Cardiac fibroblast (primary cell): ENCODE measurements at regions not wholly inside any gene's neighbourhood (a gene's known extent, or its start where the extent isn't known, plus 50 kb on each side); places are given as distances from the start of the nearest gene placed in this dataset.

Experiments used
- DNase-seq, 2 donors: peaks; one replicate each; pipeline versions ENCODE4 v3.0.0 to v3.0.0-alpha.2; 2010; ENCODE audit warnings: low read depth in 2 of 2
- H3K4me3 ChIP-seq, 2 donors: replicated peaks in 1 of 2; 1 replicate in 1 of 2; 2 replicates in 1 of 2; pipeline ENCODE4 v1.5.1; 2011; ENCODE audit warnings: low read depth in 2 of 2, low read length in 2 of 2, mild to moderate bottlenecking in 2 of 2, moderate library complexity in 1 of 2
- CTCF ChIP-seq: IDR thresholded peaks from one replicate; pipeline ENCODE4 v1.5.1; 2011; ENCODE audit warnings: low read depth, mild to moderate bottlenecking, low read length, inconsistent platforms

- no peak for TF ChIP-seq CTCF
- no peak for DNase-seq
- H3K4me3 ChIP-seq = no peak overlapping the region
Measured at GRCh38 chr13:67758975-67759374, 528.8 kb upstream of the PCDH9 start.

GRCh38 chr13:67754012-67754411, 523.9 kb upstream of the PCDH9 start:
- H3K4me3 ChIP-seq = no peak overlapping the region
- no peak for TF ChIP-seq CTCF
- DNase-seq = no peak

GRCh38 chr13:67752759-67753158, 522.6 kb upstream of the PCDH9 start:
- no peak for TF ChIP-seq CTCF
- DNase-seq = no peak
- H3K4me3 ChIP-seq = no peak overlapping the region

- H3K4me3 ChIP-seq = no peak overlapping the region
- DNase-seq = no peak
- no peak for TF ChIP-seq CTCF
Measured at GRCh38 chr13:67742478-67742877, 512.3 kb upstream of the PCDH9 start.

DNA sequence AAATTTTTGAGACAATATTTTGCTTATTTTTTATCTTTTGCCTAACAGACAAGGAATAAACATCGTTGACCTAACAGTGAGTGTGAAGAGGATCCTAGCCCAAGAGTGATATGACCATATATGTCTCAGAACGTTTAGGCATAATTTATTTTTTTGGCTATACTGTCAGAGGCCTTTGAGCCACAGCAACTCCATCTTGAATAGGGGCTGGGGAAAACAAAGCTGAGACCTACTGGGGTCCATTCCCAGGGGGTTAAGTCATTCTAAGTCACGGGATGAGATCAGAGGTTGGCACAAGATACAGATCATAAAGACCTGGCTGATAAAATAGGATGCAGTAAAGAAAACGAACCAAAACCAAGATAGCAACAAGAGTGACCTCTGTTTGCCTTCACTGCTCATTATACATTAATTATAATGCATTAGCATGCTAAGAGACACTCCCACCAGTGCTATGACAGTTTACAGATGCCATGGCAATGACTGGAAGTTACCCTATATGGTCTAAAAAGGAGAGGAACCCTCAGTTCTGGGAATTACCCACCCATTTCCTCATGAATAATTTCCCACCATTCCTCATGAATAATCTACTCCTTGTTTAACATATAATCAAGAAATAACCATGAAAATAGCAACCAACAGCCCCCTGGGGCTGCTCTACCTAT, 510.9 kb upstream of the PCDH9 start:
- TF ChIP-seq CTCF = no peak
- no peak for DNase-seq
- no peak overlapping the region for H3K4me3 ChIP-seq

DNA sequence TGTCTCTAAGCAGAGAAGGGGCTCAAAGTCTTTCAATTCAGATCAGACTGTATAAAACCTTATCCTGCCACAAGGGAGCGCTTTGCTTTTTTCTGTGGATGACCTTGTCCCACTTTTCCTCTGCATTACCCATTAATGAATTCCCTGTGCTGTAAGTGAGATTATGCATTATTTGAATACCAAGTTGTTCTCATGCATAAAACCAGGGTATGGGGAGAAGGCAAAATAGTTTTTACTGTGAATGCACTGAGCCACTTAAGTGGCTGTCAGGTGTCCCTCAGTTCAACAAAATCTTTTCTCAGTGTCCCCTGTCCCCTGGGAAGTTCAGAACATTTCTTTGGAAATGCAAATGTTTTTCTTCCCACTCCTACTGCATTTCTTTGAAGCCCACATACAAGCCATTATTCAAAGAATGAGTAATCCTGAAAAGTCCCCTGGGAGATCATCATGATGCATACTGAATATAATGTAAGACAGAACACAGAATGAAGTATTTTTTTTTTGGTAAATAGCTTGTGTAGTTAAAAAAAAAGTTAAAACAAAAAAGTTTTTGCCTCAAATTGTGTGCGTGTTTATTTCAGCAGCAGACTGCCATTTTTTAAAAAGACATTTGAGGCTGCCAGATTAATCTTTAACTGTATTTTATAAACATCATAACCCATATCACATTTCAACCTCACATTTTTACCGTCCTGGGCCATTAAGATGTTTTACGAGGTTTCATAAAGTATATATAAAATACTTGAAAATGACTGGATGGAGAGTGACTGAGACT, 506.7 kb upstream of the PCDH9 start:
- no peak for TF ChIP-seq CTCF
- H3K4me3 ChIP-seq = no peak overlapping the region
- peak; percentile 42 to 85 for DNase-seq
